NCI-H146 treated with DMSO at 0.1 percent for 48 hours (cell line): ENCODE measurements at regions not wholly inside any gene's neighbourhood (a gene's known extent, or its start where the extent isn't known, plus 50 kb on each side); places are given as distances from the start of the nearest gene placed in this dataset.
A peak's percentile ranks its signal among the peaks of the same experiment; 100 is the strongest.

Source experiments
- DNase-seq: peaks from one replicate; lab custom pipeline; 2025; ENCODE audit not compliant: unreplicated experiment; lab: John Stamatoyannopoulos, UW

GRCh38 chr5:125269926-125270325 is 523.5 kb upstream of the ZNF608 start:
- peak; percentile 10 for DNase-seq

GRCh38 chr5:125272357-125272756 is 525.9 kb upstream of the ZNF608 start:
- no peak for DNase-seq

- DNase-seq, result no peak
Measured at GRCh38 chr5:125274211-125274610, 527.8 kb upstream of the ZNF608 start.

GRCh38 chr5:125274938-125275724 is 528.7 kb upstream of the ZNF608 start:
- peak; percentile 68 for DNase-seq

- no peak for DNase-seq
Measured at GRCh38 chr5:125275725-125276090, 529.3 kb upstream of the ZNF608 start.

GRCh38 chr5:125276096-125276495 is 529.7 kb upstream of the ZNF608 start:
- no peak for DNase-seq

GRCh38 chr5:125277494-125278154 is 531.2 kb upstream of the ZNF608 start:
- no peak for DNase-seq

- DNase-seq, result no peak
Measured at GRCh38 chr5:125278711-125279110, 532.3 kb upstream of the ZNF608 start.

- no peak for DNase-seq
Measured at GRCh38 chr5:125281667-125282066, 535.2 kb upstream of the ZNF608 start.

GRCh38 chr5:125283372-125283771 is 536.9 kb upstream of the ZNF608 start:
- no peak for DNase-seq

- DNase-seq, result no peak
Measured at GRCh38 chr5:125286271-125286670, 539.8 kb upstream of the ZNF608 start.

- DNase-seq, result no peak
Measured at GRCh38 chr5:125289606-125290005, 543.2 kb upstream of the ZNF608 start.

GRCh38 chr5:125290935-125291334 is 544.5 kb upstream of the ZNF608 start:
- no peak for DNase-seq

- DNase-seq, result no peak
Measured at GRCh38 chr5:125291447-125291846, 545.0 kb upstream of the ZNF608 start.

- DNase-seq, result no peak
Measured at GRCh38 chr5:125293223-125293622, 546.8 kb upstream of the ZNF608 start.

- DNase-seq, result no peak
Measured at GRCh38 chr5:125293726-125294125, 547.3 kb upstream of the ZNF608 start.

- no peak for DNase-seq
Measured at GRCh38 chr5:125294844-125295243, 548.4 kb upstream of the ZNF608 start.

GRCh38 chr5:125295405-125295872 is 549.0 kb upstream of the ZNF608 start:
- no peak for DNase-seq

GRCh38 chr5:125298258-125298657 is 551.8 kb upstream of the ZNF608 start:
- DNase-seq, result no peak

- DNase-seq, result no peak
Measured at GRCh38 chr5:125298746-125299379, 552.4 kb upstream of the ZNF608 start.

- no peak for DNase-seq
Measured at GRCh38 chr5:125301711-125302110, 555.3 kb upstream of the ZNF608 start.

- DNase-seq, result no peak
Measured at GRCh38 chr5:125302577-125302976, 556.1 kb upstream of the ZNF608 start.
